Heart left ventricle (tissue), 16 donors: ENCODE measurements at regions not wholly inside any gene's neighbourhood (a gene's known extent, or its start where the extent isn't known, plus 50 kb on each side); places are given as distances from the start of the nearest gene placed in this dataset.

Source experiments
- ATAC-seq, 4 donors: fragments of 200-7000 bp; cut with Tn5 transposase; one replicate each; pipeline ENCODE4 v1.9.1; 2020 to 2022; ENCODE audit warnings: moderate library complexity in 4 of 4, mild to moderate bottlenecking in 3 of 4, moderate number of reproducible peaks in 1 of 4
- DNase-seq, 5 donors: peaks; one replicate each; pipeline ENCODE4 v3.0.0-alpha.2; 2020
- H3K27ac ChIP-seq, 12 donors: fragments of 200-600 bp; sonication (generic) in 4 of 12; one replicate each; pipeline versions ENCODE4 v1.5.0 to v1.8.0; 2016 to 2022; ENCODE audit warnings: mild to moderate bottlenecking in 2 of 12
- H3K27me3 ChIP-seq, 9 donors: fragments of 200-600 bp; sonication (generic) in 2 of 9; one replicate each; pipeline versions ENCODE4 v1.5.1 to v1.8.0; 2016 to 2022; ENCODE audit warnings: mild to moderate bottlenecking in 3 of 9
- H3K36me3 ChIP-seq, 9 donors: fragments of 200-600 bp; sonication (generic) in 2 of 9; one replicate each; pipeline versions ENCODE4 v1.5.0 to v1.8.0; 2018 to 2022; ENCODE audit warnings: mild to moderate bottlenecking in 2 of 9
- H3K4me1 ChIP-seq, 12 donors: fragments of 200-600 bp; sonication (generic) in 4 of 12; one replicate each; pipeline versions ENCODE4 v1.5.0 to v1.8.0; 2016 to 2022; ENCODE audit warnings: mild to moderate bottlenecking in 3 of 12
- H3K4me3 ChIP-seq, 12 donors: fragments of 200-600 bp; sonication (generic) in 4 of 12; one replicate each; pipeline versions ENCODE4 v1.5.0 to v1.8.0; 2017 to 2022; ENCODE audit warnings: mild to moderate bottlenecking in 9 of 12, moderate library complexity in 4 of 12
- H3K9me3 ChIP-seq, 12 donors: fragments of 200-600 bp; sonication (generic) in 4 of 12; one replicate each; pipeline versions ENCODE4 v1.5.0 to v1.8.0; 2016 to 2022; ENCODE audit warnings: mild to moderate bottlenecking in 1 of 12
- POLR2A ChIP-seq, 2 donors: fragments of 450-650 bp; IDR thresholded peaks; one replicate each; pipeline ENCODE4 v1.6.1; 2017; ENCODE audit warnings: antibody characterized with exemption in 2 of 2, mild to moderate bottlenecking in 2 of 2, moderate library complexity in 2 of 2
- WGBS, 4 donors: extraction: QIAGEN DNeasy Blood & Tissue Kit in 2 of 4; methylation state at CpG; one replicate each; pipeline versions ENCODE4 v1.1.5 to v1.1.7; 2013 to 2018; 5-methylcytosine and 5-hydroxymethylcytosine counted together
- intact Hi-C, 10 donors: fragments of 100-400 bp; cut with DNase I; formaldehyde crosslinking; loops; one replicate each; pipeline versions ENCODE4 v1.11.1 to v1.14.2; 2022
- TF ChIP-seq, protein P1 (sequence below), 12 donors: fragments of 200-600 bp; sonication (generic) in 4 of 12; IDR thresholded peaks; one replicate each; pipeline versions ENCODE4 v1.5.0 to v1.8.0; 2018 to 2022; ENCODE audit warnings: antibody characterized with exemption in 12 of 12, mild to moderate bottlenecking in 5 of 12
- donor health status: ischemic (EF 13 %, LVEDD 7.1; RV severe dilation, severe dysfunction).
- donor health status: healthy with polysubstance abuse.
- donor health status: DM: no; HTN: yes; CAD: no.
- donor health status: DM: no; HTN: no; CAD: no.
- donor health status: ischemic (EF 25% LVEDD 6.9; RV normal size, moderate dysfunction).
- donor health status: ischemic (EF 25% LVEDD 5.7; RV mildly dilated, moderate dysfunction).
- donor health status: healthy.
- donor health status: DM: yes; HTN: yes; CAD: no.
- donor health status: ischemic (EF 35%, LVEDD 5.7; RV mildly dilated, moderate dysfunction).
- donor health status: nonischemic (EF 11% LVEDD 7.7; RV severe dilation, severe dysfunction).
- donor health status: DM: yes; HTN: yes; CAD: no.
- donor health status: PGD.
- donor health status: ischemic (EF 29% LVEDD 5.4; RV normal size, mild dysfunction).
- donor health status: nonischemic (EF 23%, LVEDD 6.1; RV moderate dilation, normal function).

GRCh38 chr6:163876391-163876790, 461.9 kb downstream of the QKI start:
- ATAC-seq = no peak
- TF ChIP-seq, protein P1, sequence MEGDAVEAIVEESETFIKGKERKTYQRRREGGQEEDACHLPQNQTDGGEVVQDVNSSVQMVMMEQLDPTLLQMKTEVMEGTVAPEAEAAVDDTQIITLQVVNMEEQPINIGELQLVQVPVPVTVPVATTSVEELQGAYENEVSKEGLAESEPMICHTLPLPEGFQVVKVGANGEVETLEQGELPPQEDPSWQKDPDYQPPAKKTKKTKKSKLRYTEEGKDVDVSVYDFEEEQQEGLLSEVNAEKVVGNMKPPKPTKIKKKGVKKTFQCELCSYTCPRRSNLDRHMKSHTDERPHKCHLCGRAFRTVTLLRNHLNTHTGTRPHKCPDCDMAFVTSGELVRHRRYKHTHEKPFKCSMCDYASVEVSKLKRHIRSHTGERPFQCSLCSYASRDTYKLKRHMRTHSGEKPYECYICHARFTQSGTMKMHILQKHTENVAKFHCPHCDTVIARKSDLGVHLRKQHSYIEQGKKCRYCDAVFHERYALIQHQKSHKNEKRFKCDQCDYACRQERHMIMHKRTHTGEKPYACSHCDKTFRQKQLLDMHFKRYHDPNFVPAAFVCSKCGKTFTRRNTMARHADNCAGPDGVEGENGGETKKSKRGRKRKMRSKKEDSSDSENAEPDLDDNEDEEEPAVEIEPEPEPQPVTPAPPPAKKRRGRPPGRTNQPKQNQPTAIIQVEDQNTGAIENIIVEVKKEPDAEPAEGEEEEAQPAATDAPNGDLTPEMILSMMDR (IDR thresholded peaks at IDR 0.05) = no peak
- no peak for TF ChIP-seq POLR2A (IDR thresholded peaks at IDR 0.05)
- intact Hi-C loops = no loop called here

DNA sequence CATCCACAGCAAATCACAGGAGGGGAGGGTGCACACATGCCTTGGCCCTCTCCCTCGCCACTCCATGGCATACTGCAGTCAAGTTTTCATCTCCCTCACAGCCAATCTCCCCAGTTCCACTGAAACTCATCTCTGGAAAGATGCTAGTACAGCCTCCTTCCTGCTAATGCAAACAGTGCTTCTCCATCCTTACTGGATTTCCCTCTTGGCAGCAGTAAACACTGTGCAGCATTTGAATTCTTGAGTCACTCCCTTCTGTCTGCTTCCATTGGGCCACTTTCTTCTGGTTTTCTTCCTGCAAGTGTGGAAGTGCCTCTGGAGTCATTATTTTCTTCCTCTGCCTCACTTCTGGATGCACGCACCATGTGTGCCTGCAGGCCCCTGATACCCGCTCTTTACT, 460.3 kb downstream of the QKI start:
- H3K4me3 ChIP-seq = no peak overlapping the region
- H3K9me3 ChIP-seq = no peaks in the 10 kb centered on the region
- H3K36me3 ChIP-seq = no peaks in the 10 kb centered on the region
- no peak overlapping the region for H3K27ac ChIP-seq
- TF ChIP-seq, protein P1 (IDR thresholded peaks at IDR 0.05) = no peak
- TF ChIP-seq POLR2A (IDR thresholded peaks at IDR 0.05) = no peak
- H3K4me1 ChIP-seq = no peaks in the 10 kb centered on the region
- ATAC-seq = no peak
- WGBS, 4 donors = 97 to 98% (median 98%) methylated on average over 3 of the region's 3 CpGs
- DNase-seq = no peak
- no peaks in the 10 kb centered on the region for H3K27me3 ChIP-seq
- intact Hi-C loops = no loop called here

More at GRCh38 chr6:163876391-163876790, 461.9 kb downstream of the QKI start:
- Histone ChIP-seq H3K27ac (no peak overlapping the region), H3K27me3 (no peaks in the 10 kb centered on the region), H3K4me3 (no peak overlapping the region), H3K36me3 (no peaks in the 10 kb centered on the region), H3K4me1 (no peaks in the 10 kb centered on the region), H3K9me3 (no peaks in the 10 kb centered on the region)
- DNase-seq = no peak
- 68 to 83% (median 71%) methylated on average over 3 of the region's 3 CpGs for WGBS, 4 donors

DNA sequence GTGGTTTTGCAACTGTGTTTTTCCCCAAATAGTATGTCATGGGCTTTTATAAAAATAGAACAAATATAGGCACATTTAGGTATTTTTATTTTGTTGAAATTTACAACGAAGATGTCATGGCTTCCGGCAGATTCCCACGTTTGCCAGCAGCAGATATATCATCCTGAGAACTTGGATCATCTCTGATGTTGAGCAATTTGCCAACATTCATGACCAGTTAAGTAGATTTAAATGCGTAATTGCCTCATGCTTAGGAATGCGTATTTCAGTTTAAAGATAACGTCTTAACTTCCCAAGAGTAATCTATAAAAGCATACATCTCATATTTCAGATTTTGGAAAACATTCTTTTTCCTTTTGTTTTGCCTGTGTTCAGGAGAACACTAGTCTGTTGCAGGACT, 457.8 kb downstream of the QKI start:
- WGBS, 4 donors = 71 to 81% (median 76%) methylated on average over 6 of the region's 6 CpGs
- Histone ChIP-seq H3K4me1 (no peaks in the 10 kb centered on the region), H3K36me3 (no peaks in the 10 kb centered on the region), H3K9me3 (no peaks in the 10 kb centered on the region), H3K27me3 (no peaks in the 10 kb centered on the region), H3K4me3 (no peak overlapping the region), H3K27ac (no peak overlapping the region)
- ATAC-seq (no peak), DNase-seq (no peak)
- intact Hi-C loops = no loop called here
- TF ChIP-seq POLR2A (IDR thresholded peaks at IDR 0.05) = no peak
- TF ChIP-seq, protein P1 (IDR thresholded peaks at IDR 0.05) = no peak

- intact Hi-C loops = no loop called here
- Histone ChIP-seq H3K4me3 (no peak overlapping the region), H3K4me1 (no peaks in the 10 kb centered on the region), H3K36me3 (no peaks in the 10 kb centered on the region), H3K9me3 (no peaks in the 10 kb centered on the region), H3K27me3 (no peaks in the 10 kb centered on the region), H3K27ac (no peak overlapping the region)
- DNase-seq (no peak), ATAC-seq (no peak)
- 78 to 86% (median 82%) methylated on average over 1 of the region's 1 CpG for WGBS, 4 donors
- no peak for TF ChIP-seq POLR2A (IDR thresholded peaks at IDR 0.05)
- TF ChIP-seq, protein P1 (IDR thresholded peaks at IDR 0.05) = no peak
Observed at GRCh38 chr6:163871616-163872015, 457.1 kb downstream of the QKI start.
